ENCODE measurements at regions not wholly inside any gene's neighbourhood (a gene's known extent, or its start where the extent isn't known, plus 50 kb on each side); places are given as distances from the start of the nearest gene placed in this dataset.

GRCh38 chr3:81884791-81885190 lies 123.3 kb upstream of the GBE1 start:
- TF ChIP-seq PPARA (CRISPR knock-in tag; IDR thresholded peaks at IDR 0.05; ENCODE audit: borderline replicate concordance), result no peak
- TF ChIP-seq ZFP30 (CRISPR knock-in tag; IDR thresholded peaks at IDR 0.05), result no peak
- no peak for TF ChIP-seq PATZ1 (CRISPR knock-in tag; IDR thresholded peaks at IDR 0.05; ENCODE audit: borderline replicate concordance)
- no peak for TF ChIP-seq GLIS3 (CRISPR knock-in tag; IDR thresholded peaks at IDR 0.05)
- TF ChIP-seq ZNF8 (CRISPR knock-in tag; IDR thresholded peaks at IDR 0.05), result no peak
- no peak for TF ChIP-seq SNAI2 (CRISPR knock-in tag; IDR thresholded peaks at IDR 0.05)
- TF ChIP-seq TCF4 (CRISPR knock-in tag; IDR thresholded peaks at IDR 0.05; ENCODE audit: borderline replicate concordance), result no peak
- no peak for TF ChIP-seq TOX (CRISPR knock-in tag; IDR thresholded peaks at IDR 0.05; ENCODE audit: borderline replicate concordance)
- TF ChIP-seq ESRRG (CRISPR knock-in tag; IDR thresholded peaks at IDR 0.05), result no peak
- no peak for TF ChIP-seq CREB5 (CRISPR knock-in tag; IDR thresholded peaks at IDR 0.05; ENCODE audit: low read depth)
